HL-60/S4 (cell line): ENCODE measurements at regions not wholly inside any gene's neighbourhood (a gene's known extent, or its start where the extent isn't known, plus 50 kb on each side); places are given as distances from the start of the nearest gene placed in this dataset.
"Not testable (repeated sequence)": the region's sequence is repeated elsewhere in the genome, so short reads cannot be mapped to it uniquely, and the experiment has no call there.

Source experiments
- in situ Hi-C: fragments of 300-500 bp; cut with MboI; formaldehyde crosslinking; loops from 2 replicates; pipeline ENCODE4 v1.14.3; 2022; ENCODE audit warnings: low sequenced_read_pairs

- in situ Hi-C loops: no loop called here
Measured at GRCh38 chr4:106869551-106869950, 166.6 kb downstream of the DKK2 start.

GRCh38 chr4:106868381-106869035 is 167.6 kb downstream of the DKK2 start:
- in situ Hi-C loops: no loop called here

DNA sequence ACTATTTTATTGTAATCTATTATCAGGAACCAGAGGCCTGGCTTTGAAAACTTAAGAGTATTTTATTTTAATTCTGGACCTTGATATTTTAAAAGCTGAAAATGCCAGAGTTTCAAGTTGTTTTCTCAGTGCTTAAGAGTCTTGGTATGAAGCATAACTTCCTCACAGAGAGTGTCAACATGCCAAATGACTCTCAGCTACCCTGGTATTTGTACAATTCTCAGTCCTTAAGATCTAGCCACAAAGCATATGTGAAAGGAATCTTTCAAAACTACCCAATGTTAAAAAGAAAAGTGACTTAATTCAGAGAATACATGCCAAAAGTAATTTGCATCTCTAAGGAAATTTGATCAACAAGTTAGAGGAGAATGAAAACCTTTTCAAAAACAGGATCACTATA is 171.9 kb downstream of the DKK2 start:
- in situ Hi-C loops: no loop called here

- in situ Hi-C loops: no loop called here
Measured at GRCh38 chr4:106854569-106855351, 181.4 kb downstream of the DKK2 start.

DNA sequence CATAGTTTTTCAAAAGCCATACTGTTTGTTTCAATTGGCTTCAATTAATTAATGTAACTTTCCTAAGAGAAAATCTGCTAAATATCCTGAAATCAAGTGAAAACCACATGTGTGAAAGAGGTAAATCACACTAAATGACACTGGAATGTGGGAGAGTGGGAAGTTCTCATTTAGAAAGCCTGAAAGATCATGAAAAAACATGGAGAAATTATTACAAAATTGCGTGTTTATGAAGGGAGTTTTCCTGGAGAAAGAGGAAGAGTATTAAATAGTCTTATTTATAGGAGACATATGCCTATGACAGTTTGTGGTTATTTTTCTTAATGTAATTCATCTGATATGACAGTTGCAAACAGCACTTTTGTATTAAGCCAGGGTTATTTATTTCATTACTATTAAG is 183.7 kb downstream of the DKK2 start:
- in situ Hi-C loops: no loop called here

GRCh38 chr4:106851726-106852125 is 184.4 kb downstream of the DKK2 start:
- in situ Hi-C loops: no loop called here

- in situ Hi-C loops: no loop called here
Measured at GRCh38 chr4:106850691-106851090, 185.4 kb downstream of the DKK2 start.

DNA sequence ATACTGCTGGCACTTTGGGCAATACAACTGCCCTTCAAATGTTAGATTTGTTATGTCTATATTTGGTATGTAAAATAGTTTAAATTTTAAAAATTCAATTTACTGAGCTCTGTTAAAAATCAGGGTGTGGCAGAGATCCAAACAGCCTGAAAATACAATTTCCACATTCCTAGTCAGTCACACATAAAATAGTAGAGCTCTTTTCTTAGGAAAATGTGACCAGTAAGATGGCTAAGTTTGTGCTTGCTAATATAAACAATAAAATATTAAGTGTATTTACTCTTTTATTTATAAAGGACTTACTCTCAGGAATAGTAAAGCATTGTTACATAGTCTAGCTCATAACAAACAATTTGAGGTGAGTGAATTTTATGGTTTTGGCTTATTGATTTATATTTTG is 200.2 kb downstream of the DKK2 start:
- in situ Hi-C loops: no loop called here

GRCh38 chr4:106830879-106831278 is 205.2 kb downstream of the DKK2 start:
- in situ Hi-C loops: no loop called here

GRCh38 chr4:106818764-106819163 is 217.3 kb downstream of the DKK2 start:
- in situ Hi-C loops: no loop called here

GRCh38 chr4:106816496-106816895 is 219.6 kb downstream of the DKK2 start:
- in situ Hi-C loops: no loop called here

DNA sequence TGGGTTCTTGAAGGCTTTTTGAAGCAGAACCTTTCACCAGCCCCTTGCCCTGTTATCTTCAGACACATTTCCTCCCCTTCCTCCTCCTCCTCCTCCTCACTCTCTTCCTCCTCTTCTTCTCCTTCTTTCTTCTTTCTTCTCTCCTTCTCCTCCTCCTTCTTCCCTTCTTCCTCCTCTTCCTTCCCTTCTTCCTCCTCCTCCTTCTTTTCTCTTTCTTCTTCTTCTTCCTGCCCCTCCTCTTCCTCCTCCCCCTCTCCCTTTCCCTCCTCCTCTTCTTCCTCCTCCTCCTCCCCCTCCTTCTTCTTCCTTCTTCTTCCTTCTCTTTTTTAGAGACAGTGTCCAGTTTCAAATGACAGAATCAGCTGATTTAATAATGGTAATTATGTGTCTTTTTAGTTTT is 226.0 kb downstream of the DKK2 start:
- in situ Hi-C loops: no loop called here

DNA sequence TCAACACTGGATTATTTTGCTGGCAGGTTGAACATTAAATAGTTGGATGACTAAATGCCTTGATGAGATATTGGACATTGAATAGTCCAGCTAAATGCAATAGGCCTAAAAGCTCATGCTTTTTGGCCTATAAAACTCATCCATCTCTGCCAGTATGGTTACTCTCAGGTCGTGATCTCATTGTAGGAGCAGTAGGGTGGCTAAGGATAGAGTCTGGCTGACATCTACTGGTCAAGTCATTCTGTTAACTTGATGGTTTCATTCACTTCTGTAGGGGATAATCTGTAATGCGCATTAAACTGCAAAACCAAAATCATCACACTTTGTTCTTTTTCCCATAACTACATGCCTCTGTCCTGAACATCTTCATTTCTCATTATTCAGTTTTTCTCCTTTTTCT is 227.0 kb downstream of the DKK2 start:
- in situ Hi-C loops: loop anchor here (10.0 kb wide), 1 partner anchor 434 kb away; no protein-coding TSS in a partner anchor

GRCh38 chr4:106806158-106806797 is 229.8 kb downstream of the DKK2 start:
- in situ Hi-C loops: loop anchor here (10.0 kb wide), 1 partner anchor 431 kb away; no protein-coding TSS in a partner anchor

DNA sequence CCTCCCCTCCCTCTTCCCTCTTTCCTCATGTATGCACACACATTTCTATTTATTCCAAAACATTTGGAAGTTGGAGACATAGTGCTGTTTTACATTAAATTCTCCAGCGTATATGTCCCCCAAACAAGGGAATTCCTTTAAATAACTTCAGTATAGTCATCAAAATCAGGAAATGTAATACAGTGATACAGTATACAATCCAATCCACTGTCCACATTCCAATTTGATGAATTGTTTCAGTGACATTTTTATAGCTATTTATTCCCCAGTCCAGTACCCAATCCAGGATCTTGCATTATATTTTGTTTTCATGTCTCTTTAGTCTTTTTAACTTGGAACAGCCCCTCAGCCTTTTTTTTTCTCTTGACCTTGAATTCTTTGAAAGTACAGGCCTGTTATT is 233.0 kb downstream of the DKK2 start:
- in situ Hi-C loops: loop anchor here (10.0 kb wide), 1 partner anchor 428 kb away; no protein-coding TSS in a partner anchor

DNA sequence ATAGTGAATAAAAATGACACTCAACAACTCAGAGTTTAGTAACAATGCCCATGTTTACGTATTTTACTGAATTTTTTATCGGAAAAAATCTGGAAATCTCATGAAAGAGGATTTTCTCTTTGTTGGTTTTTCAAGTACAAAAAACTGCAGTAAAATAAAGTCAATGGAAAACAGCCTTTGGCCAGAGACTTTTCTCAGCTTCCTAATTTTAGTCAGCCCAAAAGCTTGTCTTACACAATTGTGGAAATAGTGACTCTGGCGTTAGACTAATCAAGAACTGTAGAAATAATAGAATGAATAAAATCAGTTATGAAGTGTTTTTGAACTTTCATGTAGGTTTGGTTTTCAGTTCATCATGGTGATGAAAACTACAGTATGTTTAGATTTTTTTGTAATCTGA is 234.7 kb downstream of the DKK2 start:
- in situ Hi-C loops: loop anchor here (10.0 kb wide), 1 partner anchor 427 kb away; no protein-coding TSS in a partner anchor

DNA sequence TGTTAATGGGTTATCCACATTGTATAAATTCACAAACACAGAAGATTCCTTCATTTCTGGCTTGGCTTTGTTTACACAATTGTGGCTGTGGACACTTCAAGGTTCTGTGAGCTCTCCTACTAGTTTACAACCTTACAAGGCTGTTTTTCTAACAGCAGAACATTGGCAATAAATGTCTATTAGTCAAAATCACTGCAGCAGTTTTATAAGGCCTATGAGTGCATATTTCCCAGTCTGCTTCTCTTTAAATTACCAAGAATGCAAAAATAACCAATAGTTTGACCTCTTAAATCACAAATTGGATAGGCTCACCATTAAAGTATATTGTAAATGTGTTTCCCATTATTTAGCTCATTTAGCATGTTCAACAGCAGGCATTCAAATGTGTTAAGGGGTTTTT is 239.2 kb downstream of the DKK2 start:
- in situ Hi-C loops: no loop called here

DNA sequence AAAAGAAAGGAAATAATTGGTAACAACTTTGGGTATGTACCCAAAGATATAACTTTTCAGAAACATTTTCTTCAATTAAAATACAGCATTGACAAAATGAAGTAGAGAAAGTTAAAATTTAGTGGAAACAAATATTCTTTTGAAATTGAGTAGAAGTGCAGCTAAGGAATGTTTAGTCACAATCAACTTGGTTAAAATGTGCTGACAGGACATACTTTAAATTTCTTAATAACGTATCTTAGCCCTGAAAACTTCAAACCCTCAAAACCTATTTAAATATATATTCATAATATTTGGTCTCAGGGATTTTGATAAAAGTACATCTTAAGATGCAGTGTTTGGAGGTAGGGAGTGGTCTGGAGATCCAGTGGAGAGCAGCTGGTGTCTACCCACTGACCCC is 240.8 kb downstream of the DKK2 start:
- in situ Hi-C loops: no loop called here

- in situ Hi-C loops: no loop called here
Measured at GRCh38 chr4:106793933-106794332, 242.2 kb downstream of the DKK2 start.

GRCh38 chr4:106775636-106776035 is 260.5 kb downstream of the DKK2 start:
- in situ Hi-C loops: no loop called here

DNA sequence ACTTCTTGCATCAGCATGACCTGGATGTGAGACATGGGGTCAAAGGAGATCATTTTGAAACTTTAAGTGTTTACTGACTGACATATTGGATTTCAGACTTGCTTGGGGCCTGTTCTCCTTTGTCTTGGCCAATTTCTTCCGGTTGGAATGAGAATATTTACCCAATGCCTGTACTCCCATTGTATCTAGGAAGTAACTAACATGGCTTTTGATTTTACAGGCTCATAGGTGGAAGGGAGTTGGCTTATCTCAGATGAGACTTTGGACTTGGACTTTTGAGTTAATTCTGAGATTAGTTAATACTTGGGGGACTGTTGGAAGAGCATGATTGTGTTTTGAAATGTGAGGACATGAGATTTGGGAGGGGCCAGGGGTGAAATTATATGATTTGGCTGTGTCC is 262.1 kb downstream of the DKK2 start:
- in situ Hi-C loops: not testable (repeated sequence)
